Transverse colon (tissue), 4 donors: ENCODE measurements at regions not wholly inside any gene's neighbourhood (a gene's known extent, or its start where the extent isn't known, plus 50 kb on each side); places are given as distances from the start of the nearest gene placed in this dataset.

Experiments
- EP300 ChIP-seq: sonication (generic); formaldehyde crosslinking; IDR thresholded peaks from one replicate; pipeline ENCODE4 v1.6.1; 2017; ENCODE audit warnings: antibody characterized with exemption, low read depth
- POLR2A ChIP-seq: fragments of 450-650 bp; IDR thresholded peaks from one replicate; pipeline ENCODE4 v1.6.1; 2016; ENCODE audit warnings: antibody characterized with exemption, mild to moderate bottlenecking, moderate library complexity
- POLR2AphosphoS5 ChIP-seq, 3 donors: sonication (generic); formaldehyde crosslinking; IDR thresholded peaks; one replicate each; pipeline ENCODE4 v1.6.1; 2016; ENCODE audit warnings: antibody characterized with exemption in 3 of 3
- TF ChIP-seq, protein P1 (sequence below), 5 experiments: fragments of 200-600 bp in 3 of 5; fragments of 450-650 bp in 2 of 5; sonication (generic) in 3 of 5; IDR thresholded peaks; 1 replicate in 2 of 5; 2 replicates in 3 of 5; pipeline ENCODE4 v1.5.1; 2016 to 2017; ENCODE audit warnings: antibody characterized with exemption in 5 of 5, inconsistent platforms in 3 of 5, mild to moderate bottlenecking in 2 of 5, moderate library complexity in 1 of 5

DNA sequence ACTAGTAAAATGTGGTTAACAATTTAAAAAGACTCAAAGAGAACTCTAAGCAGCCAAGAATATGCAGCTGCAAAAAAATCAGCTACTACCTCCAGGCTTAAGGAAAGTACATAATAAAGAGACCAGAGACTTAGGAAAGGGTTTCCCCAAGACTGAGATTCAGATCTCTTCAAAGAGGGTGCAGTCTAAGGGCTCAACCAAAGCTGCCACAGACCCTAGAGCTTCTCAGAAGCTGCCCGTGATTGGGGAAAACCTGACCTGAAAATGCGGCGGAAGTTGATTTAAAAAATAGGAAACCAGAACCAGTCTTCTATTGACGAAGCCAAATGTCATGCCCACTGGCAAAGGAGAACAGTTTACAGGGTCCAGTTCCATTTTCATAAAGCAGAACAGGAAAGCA lies 516.8 kb upstream of the MARCKS start:
- TF ChIP-seq, protein P1, sequence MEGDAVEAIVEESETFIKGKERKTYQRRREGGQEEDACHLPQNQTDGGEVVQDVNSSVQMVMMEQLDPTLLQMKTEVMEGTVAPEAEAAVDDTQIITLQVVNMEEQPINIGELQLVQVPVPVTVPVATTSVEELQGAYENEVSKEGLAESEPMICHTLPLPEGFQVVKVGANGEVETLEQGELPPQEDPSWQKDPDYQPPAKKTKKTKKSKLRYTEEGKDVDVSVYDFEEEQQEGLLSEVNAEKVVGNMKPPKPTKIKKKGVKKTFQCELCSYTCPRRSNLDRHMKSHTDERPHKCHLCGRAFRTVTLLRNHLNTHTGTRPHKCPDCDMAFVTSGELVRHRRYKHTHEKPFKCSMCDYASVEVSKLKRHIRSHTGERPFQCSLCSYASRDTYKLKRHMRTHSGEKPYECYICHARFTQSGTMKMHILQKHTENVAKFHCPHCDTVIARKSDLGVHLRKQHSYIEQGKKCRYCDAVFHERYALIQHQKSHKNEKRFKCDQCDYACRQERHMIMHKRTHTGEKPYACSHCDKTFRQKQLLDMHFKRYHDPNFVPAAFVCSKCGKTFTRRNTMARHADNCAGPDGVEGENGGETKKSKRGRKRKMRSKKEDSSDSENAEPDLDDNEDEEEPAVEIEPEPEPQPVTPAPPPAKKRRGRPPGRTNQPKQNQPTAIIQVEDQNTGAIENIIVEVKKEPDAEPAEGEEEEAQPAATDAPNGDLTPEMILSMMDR (IDR thresholded peaks at IDR 0.05) = no peak
- TF ChIP-seq EP300 (no peak), POLR2A (no peak), POLR2AphosphoS5 (IDR thresholded peaks at IDR 0.05) (no peak)
